ENCODE measurements at regions not wholly inside any gene's neighbourhood (a gene's known extent, or its start where the extent isn't known, plus 50 kb on each side); places are given as distances from the start of the nearest gene placed in this dataset.

DNA sequence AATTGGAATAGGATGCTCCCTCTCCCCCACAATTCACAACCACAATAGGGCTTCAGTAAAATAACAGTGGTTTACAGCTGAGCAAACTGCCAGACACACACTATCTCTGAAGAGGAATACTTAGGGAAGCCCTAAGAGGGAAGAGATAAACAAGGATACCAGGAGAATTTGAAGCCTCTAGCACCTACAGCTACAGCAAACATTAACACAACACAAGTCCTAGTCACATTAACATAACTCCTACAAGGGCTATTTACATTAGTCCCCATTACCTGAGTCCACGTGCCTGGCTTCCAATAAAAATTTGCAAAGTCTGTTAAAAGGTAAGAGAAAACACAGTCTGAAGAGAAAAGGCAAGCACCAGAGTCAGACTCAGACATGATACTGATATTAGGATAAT is 346.9 kb upstream of the CDIN1 start:
- TF ChIP-seq, protein P1, sequence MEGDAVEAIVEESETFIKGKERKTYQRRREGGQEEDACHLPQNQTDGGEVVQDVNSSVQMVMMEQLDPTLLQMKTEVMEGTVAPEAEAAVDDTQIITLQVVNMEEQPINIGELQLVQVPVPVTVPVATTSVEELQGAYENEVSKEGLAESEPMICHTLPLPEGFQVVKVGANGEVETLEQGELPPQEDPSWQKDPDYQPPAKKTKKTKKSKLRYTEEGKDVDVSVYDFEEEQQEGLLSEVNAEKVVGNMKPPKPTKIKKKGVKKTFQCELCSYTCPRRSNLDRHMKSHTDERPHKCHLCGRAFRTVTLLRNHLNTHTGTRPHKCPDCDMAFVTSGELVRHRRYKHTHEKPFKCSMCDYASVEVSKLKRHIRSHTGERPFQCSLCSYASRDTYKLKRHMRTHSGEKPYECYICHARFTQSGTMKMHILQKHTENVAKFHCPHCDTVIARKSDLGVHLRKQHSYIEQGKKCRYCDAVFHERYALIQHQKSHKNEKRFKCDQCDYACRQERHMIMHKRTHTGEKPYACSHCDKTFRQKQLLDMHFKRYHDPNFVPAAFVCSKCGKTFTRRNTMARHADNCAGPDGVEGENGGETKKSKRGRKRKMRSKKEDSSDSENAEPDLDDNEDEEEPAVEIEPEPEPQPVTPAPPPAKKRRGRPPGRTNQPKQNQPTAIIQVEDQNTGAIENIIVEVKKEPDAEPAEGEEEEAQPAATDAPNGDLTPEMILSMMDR (IDR thresholded peaks at IDR 0.05), result no peak
- no peak for TF ChIP-seq POLR2A (IDR thresholded peaks at IDR 0.05)

All from adrenal gland (tissue), 5 donors.